ENCODE measurements at regions not wholly inside any gene's neighbourhood (a gene's known extent, or its start where the extent isn't known, plus 50 kb on each side); places are given as distances from the start of the nearest gene placed in this dataset.
"Not testable (repeated sequence)": the region's sequence is repeated elsewhere in the genome, so short reads cannot be mapped to it uniquely, and the experiment has no call there.

DNA sequence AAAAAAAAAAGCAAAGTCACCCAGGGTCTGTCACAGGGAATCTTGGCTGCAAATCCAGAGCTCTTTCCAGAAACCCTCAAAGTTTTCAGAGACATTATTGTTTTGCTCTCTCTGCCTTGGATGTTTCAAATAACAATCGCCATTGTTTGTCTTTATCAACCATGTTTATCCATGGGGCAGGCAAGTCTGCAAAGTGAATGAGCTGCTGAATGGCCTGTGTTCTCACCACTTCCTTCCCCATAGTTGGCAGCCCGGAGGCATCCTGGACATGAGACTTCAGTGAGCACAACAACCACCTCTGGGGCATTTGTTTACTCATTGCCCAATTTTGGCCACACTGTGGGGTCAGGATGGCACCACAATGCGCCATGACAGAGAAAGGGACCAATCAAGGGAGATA, 53.1 kb upstream of the USP7 start (continued):
- TF ChIP-seq, protein P1, sequence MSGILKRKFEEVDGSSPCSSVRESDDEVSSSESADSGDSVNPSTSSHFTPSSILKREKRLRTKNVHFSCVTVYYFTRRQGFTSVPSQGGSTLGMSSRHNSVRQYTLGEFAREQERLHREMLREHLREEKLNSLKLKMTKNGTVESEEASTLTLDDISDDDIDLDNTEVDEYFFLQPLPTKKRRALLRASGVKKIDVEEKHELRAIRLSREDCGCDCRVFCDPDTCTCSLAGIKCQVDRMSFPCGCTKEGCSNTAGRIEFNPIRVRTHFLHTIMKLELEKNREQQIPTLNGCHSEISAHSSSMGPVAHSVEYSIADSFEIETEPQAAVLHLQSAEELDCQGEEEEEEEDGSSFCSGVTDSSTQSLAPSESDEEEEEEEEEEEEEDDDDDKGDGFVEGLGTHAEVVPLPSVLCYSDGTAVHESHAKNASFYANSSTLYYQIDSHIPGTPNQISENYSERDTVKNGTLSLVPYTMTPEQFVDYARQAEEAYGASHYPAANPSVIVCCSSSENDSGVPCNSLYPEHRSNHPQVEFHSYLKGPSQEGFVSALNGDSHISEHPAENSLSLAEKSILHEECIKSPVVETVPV (CRISPR knock-in tag; IDR thresholded peaks at IDR 0.05) = no peak
- TF ChIP-seq RARB (CRISPR knock-in tag; IDR thresholded peaks at IDR 0.05) (no peak), ESRRG (CRISPR knock-in tag; IDR thresholded peaks at IDR 0.05) (no peak), GLIS3 (CRISPR knock-in tag; IDR thresholded peaks at IDR 0.05) (no peak), SNAI2 (CRISPR knock-in tag; IDR thresholded peaks at IDR 0.05) (no peak), PPARA (CRISPR knock-in tag; IDR thresholded peaks at IDR 0.05; ENCODE audit: borderline replicate concordance) (no peak)

DNA sequence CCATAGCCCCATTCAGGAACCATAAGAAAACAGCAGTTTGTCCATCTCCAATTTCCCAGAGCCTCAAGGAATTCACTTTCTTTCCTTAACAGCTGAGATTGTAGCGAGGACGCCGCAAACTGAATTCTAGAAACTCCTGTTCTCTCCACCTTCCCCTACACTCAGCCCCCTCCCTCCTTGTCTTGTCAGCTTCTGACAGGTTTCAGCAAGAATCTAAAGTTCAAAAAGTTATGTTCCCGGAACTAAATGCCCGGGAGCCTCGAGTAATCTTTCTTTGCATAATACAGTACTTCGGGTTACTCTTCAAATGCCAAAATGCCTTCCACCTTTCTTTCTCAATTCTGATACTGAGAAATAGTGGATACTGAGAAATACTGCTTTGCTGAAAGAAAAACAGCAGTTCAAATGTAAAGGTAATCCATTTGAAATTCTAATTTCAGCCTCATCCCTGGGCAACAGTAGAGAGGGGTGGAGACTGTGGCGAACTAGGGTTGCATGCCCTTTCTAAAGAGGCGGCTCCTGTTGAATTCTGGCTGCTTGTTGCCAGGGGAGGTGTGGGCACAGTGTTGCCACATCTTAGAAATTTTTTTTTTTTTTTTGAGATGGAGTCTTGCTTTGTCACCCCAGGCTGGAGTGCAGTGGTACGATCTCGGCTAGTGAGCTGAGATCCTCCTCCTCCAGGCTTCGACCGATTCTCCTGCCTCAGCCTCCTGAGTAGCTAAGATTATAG, 63.5 kb upstream of the USP7 start:
- no peak for ATAC-seq

GRCh38 chr16:9028491-9028890, 63.0 kb upstream of the HAPSTR1 start:
- ATAC-seq = not testable (repeated sequence)

More for the DNA sequence above, 63.5 kb upstream of the USP7 start:
- TF ChIP-seq PPARA (CRISPR knock-in tag; IDR thresholded peaks at IDR 0.05; ENCODE audit: borderline replicate concordance) = no peak
- TF ChIP-seq PATZ1 (CRISPR knock-in tag; IDR thresholded peaks at IDR 0.05; ENCODE audit: borderline replicate concordance) = no peak
- TF ChIP-seq, protein P2, sequence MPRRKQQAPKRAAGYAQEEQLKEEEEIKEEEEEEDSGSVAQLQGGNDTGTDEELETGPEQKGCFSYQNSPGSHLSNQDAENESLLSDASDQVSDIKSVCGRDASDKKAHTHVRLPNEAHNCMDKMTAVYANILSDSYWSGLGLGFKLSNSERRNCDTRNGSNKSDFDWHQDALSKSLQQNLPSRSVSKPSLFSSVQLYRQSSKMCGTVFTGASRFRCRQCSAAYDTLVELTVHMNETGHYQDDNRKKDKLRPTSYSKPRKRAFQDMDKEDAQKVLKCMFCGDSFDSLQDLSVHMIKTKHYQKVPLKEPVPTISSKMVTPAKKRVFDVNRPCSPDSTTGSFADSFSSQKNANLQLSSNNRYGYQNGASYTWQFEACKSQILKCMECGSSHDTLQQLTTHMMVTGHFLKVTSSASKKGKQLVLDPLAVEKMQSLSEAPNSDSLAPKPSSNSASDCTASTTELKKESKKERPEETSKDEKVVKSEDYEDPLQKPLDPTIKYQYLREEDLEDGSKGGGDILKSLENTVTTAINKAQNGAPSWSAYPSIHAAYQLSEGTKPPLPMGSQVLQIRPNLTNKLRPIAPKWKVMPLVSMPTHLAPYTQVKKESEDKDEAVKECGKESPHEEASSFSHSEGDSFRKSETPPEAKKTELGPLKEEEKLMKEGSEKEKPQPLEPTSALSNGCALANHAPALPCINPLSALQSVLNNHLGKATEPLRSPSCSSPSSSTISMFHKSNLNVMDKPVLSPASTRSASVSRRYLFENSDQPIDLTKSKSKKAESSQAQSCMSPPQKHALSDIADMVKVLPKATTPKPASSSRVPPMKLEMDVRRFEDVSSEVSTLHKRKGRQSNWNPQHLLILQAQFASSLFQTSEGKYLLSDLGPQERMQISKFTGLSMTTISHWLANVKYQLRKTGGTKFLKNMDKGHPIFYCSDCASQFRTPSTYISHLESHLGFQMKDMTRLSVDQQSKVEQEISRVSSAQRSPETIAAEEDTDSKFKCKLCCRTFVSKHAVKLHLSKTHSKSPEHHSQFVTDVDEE (CRISPR knock-in tag; IDR thresholded peaks at IDR 0.05) = no peak
- no peak for TF ChIP-seq ZC3H10 (CRISPR knock-in tag; IDR thresholded peaks at IDR 0.05)
- no peak for TF ChIP-seq ZNF8 (CRISPR knock-in tag; IDR thresholded peaks at IDR 0.05)
- no peak for TF ChIP-seq CSDC2 (CRISPR knock-in tag; IDR thresholded peaks at IDR 0.05)
- TF ChIP-seq CREB5 (CRISPR knock-in tag; IDR thresholded peaks at IDR 0.05; ENCODE audit: low read depth) = no peak
- TF ChIP-seq TOX (CRISPR knock-in tag; IDR thresholded peaks at IDR 0.05; ENCODE audit: borderline replicate concordance) = no peak
- no peak for TF ChIP-seq GLIS3 (CRISPR knock-in tag; IDR thresholded peaks at IDR 0.05)
- TF ChIP-seq ESRRG (CRISPR knock-in tag; IDR thresholded peaks at IDR 0.05) = no peak
- TF ChIP-seq, protein P1 (CRISPR knock-in tag; IDR thresholded peaks at IDR 0.05) = no peak
- TF ChIP-seq BACH2 (CRISPR knock-in tag; IDR thresholded peaks at IDR 0.05; ENCODE audit: borderline replicate concordance) = no peak
- no peak for TF ChIP-seq ZNF565 (CRISPR knock-in tag; conservative IDR thresholded peaks at IDR 0.05; ENCODE audit: low read depth)
- no peak for TF ChIP-seq OSR1 (CRISPR knock-in tag; IDR thresholded peaks at IDR 0.05)
- TF ChIP-seq ARNTL (CRISPR knock-in tag; IDR thresholded peaks at IDR 0.05; ENCODE audit: borderline replicate concordance, low read depth) = no peak

- no peak for ATAC-seq
- TF ChIP-seq TOX (CRISPR knock-in tag; IDR thresholded peaks at IDR 0.05; ENCODE audit: borderline replicate concordance) (no peak), PPARA (CRISPR knock-in tag; IDR thresholded peaks at IDR 0.05; ENCODE audit: borderline replicate concordance) (no peak)
Observed at GRCh38 chr16:9031107-9031506, 60.3 kb upstream of the HAPSTR1 start.
